ENCODE measurements at regions not wholly inside any gene's neighbourhood (a gene's known extent, or its start where the extent isn't known, plus 50 kb on each side); places are given as distances from the start of the nearest gene placed in this dataset.

GRCh38 chr6:66032626-66033025 is 325.6 kb upstream of the EYS start:
- no peaks in the 10 kb centered on the region for H3K9me1 ChIP-seq (ENCODE audit: control insufficient read depth, insufficient read depth, low read length)
- POLR2A ChIA-PET, result no interaction called here
- FAIRE-seq (no peak), DNase-seq (ENCODE audit: extremely low read depth in 1 of 4, low spot score in 3 of 4) (no peak), ATAC-seq (no peak)
- CTCF ChIA-PET (ENCODE audit: low intra/inter-chr PET ratio), result no interaction called here
- H3K27me3 ChIP-seq (ENCODE audit: control insufficient read depth in 2 of 2, insufficient read depth in 2 of 2, low read length in 2 of 2), result no peaks in the 10 kb centered on the region
- no peak overlapping the region for H3K27ac ChIP-seq (ENCODE audit: extremely low read depth, low read depth, low read length)
- H2AFZ ChIP-seq (ENCODE audit: low read depth, low read length), result no peak overlapping the region
- 0% methylated on average over 1 of the region's 1 CpG for WGBS (ENCODE audit: insufficient coverage, low coverage, missing lambda C conversion rate)
- in situ Hi-C loops (cut with MboI), result no loop called here
- H3K9me3 ChIP-seq (replicated peaks; ENCODE audit: control insufficient read depth, insufficient read depth, low read depth, low read length), result no peaks in the 10 kb centered on the region
- H3K4me1 ChIP-seq (replicated peaks in 1 of 2; ENCODE audit: control insufficient read depth in 2 of 2, insufficient read depth in 2 of 2, low read length in 2 of 2), result no peaks in the 10 kb centered on the region
- no peaks in the 10 kb centered on the region for H4K20me1 ChIP-seq (replicated peaks; ENCODE audit: control insufficient read depth, insufficient read depth, low read length)
- no peak overlapping the region for H3K4me3 ChIP-seq
- TF ChIP-seq MAFK (IDR thresholded peaks at IDR 0.05; ENCODE audit: low read length) (peak; percentile 35; the same call in 1 of the 2 replicates), CHD4 (IDR thresholded peaks at IDR 0.05; ENCODE audit: insufficient read depth, insufficient replicate concordance, low read depth, low read length, poor library complexity, severe bottlenecking) (no peak), C11orf30 (IDR thresholded peaks at IDR 0.05; ENCODE audit: low read depth) (peak; percentile 19; the same call in 1 of the 2 replicates), ZNF316 (IDR thresholded peaks at IDR 0.05) (peak; percentile 69), ZBTB33 (CRISPR knock-in tag; IDR thresholded peaks at IDR 0.05) (no peak), HOXB6 (CRISPR knock-in tag; IDR thresholded peaks at IDR 0.05; ENCODE audit: borderline replicate concordance) (no peak), MAFG (tag; conservative IDR thresholded peaks at IDR 0.05) (0 out of 2 replicates have a peak, but pooled peaks have one; percentile 23)
- intact Hi-C loops (cut with micrococcal nuclease), result no loop called here
- H3K4me2 ChIP-seq (ENCODE audit: insufficient read depth, low read length), result no peak overlapping the region
- H3K79me2 ChIP-seq (ENCODE audit: control insufficient read depth, insufficient read depth, low read length), result no peaks in the 10 kb centered on the region
- BruUV-seq (replicated peaks), result no TSS peak
- H3K9ac ChIP-seq (ENCODE audit: insufficient read depth in 1 of 2, low read depth in 2 of 2, low read length in 2 of 2), result no peak overlapping the region
- no peaks in the 10 kb centered on the region for H3K36me3 ChIP-seq (ENCODE audit: control insufficient read depth, insufficient read depth, low read length)

All from K562 (cell line).